Effector memory CD8-positive, alpha-beta T cell (primary cell): ENCODE measurements at regions not wholly inside any gene's neighbourhood (a gene's known extent, or its start where the extent isn't known, plus 50 kb on each side); places are given as distances from the start of the nearest gene placed in this dataset.
"Not testable (repeated sequence)": the region's sequence is repeated elsewhere in the genome, so short reads cannot be mapped to it uniquely, and the experiment has no call there.

ENCODE experiments used
- ATAC-seq: fragments of 150-1000 bp; cut with Tn5 transposase; replicated peaks from 2 replicates; pipeline ENCODE4 v1.10.0; 2021; ENCODE audit warnings: mild to moderate bottlenecking, moderate library complexity
- DNase-seq, 3 experiments: peaks; one replicate each; pipeline ENCODE4 v3.0.0; 2021
- H3K27ac Mint-ChIP-seq, 2 donors: one replicate each; pipeline ENCODE4 v1.8.0; 2022; ENCODE audit warnings: mild to moderate bottlenecking in 2 of 2, mixed read lengths in 2 of 2, moderate library complexity in 2 of 2
- H3K27me3 Mint-ChIP-seq, 2 donors: one replicate each; pipeline ENCODE4 v1.8.0; 2022; ENCODE audit warnings: mixed read lengths in 2 of 2
- H3K36me3 Mint-ChIP-seq: one replicate; pipeline ENCODE4 v1.8.0; 2022; ENCODE audit warnings: mild to moderate bottlenecking, moderate library complexity, mixed read lengths; ENCODE audit not compliant: insufficient read depth
- H3K4me1 Mint-ChIP-seq, 2 donors: one replicate each; pipeline ENCODE4 v1.8.0; 2022; ENCODE audit warnings: low read depth in 2 of 2, mixed read lengths in 2 of 2
- H3K4me3 Mint-ChIP-seq, 2 donors: one replicate each; pipeline ENCODE4 v1.8.0; 2022; ENCODE audit warnings: mild to moderate bottlenecking in 2 of 2, mixed read lengths in 2 of 2, moderate library complexity in 2 of 2
- H3K9me3 Mint-ChIP-seq, 2 donors: one replicate each; pipeline ENCODE4 v1.8.0; 2022; ENCODE audit warnings: mixed read lengths in 2 of 2

DNA sequence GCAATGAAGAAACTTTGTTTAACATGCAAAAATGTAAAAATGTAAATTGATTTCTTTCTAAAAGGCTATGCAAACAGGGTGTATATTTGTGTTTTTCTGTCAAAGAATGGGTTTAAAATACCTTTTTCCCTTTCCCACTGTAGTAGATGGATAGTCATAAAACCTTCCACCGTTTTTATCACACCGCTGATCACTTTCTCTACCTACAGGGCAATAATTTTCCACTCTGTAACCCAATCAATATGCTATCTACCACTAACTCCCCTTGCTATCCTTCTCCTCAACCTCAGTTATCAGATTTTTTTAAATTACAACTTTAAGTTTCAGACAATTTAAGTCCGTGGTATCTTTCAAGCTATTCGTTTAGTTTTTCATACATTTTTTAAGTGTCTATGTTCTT, 91.4 kb upstream of the ARID1B start:
- DNase-seq (no peak), ATAC-seq (no peak)
- peak overlapping the region in 1 of 2 donors; percentile 90 for H3K27ac Mint-ChIP-seq
- H3K27me3 Mint-ChIP-seq = peaks cover 0 to 11% of the 10 kb centered on the region in 2 donors
- peak overlapping the region; percentile 82 to 91 for H3K4me3 Mint-ChIP-seq
- H3K4me1 Mint-ChIP-seq = peaks cover 9 to 10% of the 10 kb centered on the region in 2 donors
- no peaks in the 10 kb centered on the region for H3K9me3 Mint-ChIP-seq
- peaks cover 3% of the 10 kb centered on the region for H3K36me3 Mint-ChIP-seq

DNA sequence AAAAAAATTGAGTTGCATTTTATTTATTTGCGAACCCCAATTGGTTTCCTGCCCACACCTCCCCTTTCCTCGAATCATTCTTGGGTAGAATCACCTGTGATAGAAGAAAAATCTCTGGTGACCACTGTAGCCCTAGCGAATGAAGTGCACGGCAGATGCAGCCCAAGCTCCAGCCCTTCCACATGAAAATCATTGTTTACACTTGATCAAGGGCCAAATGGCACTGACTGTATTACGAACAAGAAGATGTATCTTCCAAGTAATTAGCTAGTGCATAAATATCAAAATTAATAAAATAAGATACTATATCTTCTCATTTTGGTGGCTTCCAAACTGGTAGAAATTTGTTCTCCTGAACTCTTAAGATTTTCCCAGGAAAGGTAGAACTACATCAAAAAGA, 93.4 kb upstream of the ARID1B start:
- DNase-seq (no peak), ATAC-seq (no peak)
- H3K27ac Mint-ChIP-seq = no peak overlapping the region
- no peaks in the 10 kb centered on the region for H3K9me3 Mint-ChIP-seq
- H3K4me1 Mint-ChIP-seq = peaks cover 9 to 10% of the 10 kb centered on the region in 2 donors
- peaks cover 3% of the 10 kb centered on the region for H3K36me3 Mint-ChIP-seq
- no peak overlapping the region for H3K4me3 Mint-ChIP-seq
- H3K27me3 Mint-ChIP-seq = peaks cover 0 to 11% of the 10 kb centered on the region in 2 donors

DNA sequence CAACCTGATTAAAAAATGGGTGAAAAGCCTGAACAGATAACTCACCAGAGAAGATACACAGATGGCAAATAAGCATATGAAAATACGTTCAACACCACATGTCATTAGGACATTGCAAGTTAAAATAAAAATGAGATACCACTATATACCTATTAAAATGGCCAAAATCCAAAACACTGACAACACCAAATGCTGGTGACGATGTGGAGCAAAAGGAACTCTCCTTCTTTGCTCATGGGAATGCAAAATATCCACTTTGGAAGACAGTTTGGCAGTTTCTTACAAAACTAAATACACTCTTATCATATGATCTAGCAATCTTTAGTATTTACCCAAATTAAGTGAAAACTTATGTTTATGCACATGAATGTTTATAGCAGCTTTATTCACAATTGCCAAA, 100.5 kb upstream of the ARID1B start:
- no peak for ATAC-seq
- DNase-seq = no peak
- Mint-ChIP-seq H3K27me3 (peaks cover 18 to 36% of the 10 kb centered on the region in 2 donors), H3K4me1 (no peaks in the 10 kb centered on the region), H3K36me3 (no peaks in the 10 kb centered on the region), H3K4me3 (no peak overlapping the region), H3K9me3 (peaks cover 3 to 5% of the 10 kb centered on the region in 2 donors), H3K27ac (no peak overlapping the region)

DNA sequence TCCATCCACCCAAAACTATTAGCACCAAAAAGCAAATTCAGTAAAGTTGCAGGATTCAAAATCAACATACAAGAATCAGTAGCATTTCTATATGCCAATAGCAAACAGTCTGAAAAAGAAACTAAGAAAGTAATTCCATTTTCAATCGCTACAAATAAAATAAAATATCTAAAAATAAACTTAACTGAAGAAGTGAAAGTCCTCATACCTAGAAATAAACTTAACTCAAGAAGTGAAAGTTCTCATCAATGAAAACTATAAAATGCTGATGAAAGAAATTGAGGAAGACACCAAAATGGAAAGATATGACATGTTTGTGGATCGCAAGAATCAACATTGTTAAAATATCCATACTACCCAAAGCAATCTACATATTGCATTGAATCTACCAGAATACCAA, 103.0 kb upstream of the ARID1B start:
- DNase-seq = no peak
- Mint-ChIP-seq H3K4me1 (no peaks in the 10 kb centered on the region), H3K27ac (no peak overlapping the region), H3K27me3 (peaks cover 18 to 36% of the 10 kb centered on the region in 2 donors), H3K4me3 (no peak overlapping the region), H3K36me3 (no peaks in the 10 kb centered on the region), H3K9me3 (peaks cover 3 to 5% of the 10 kb centered on the region in 2 donors)
- ATAC-seq = no peak

DNA sequence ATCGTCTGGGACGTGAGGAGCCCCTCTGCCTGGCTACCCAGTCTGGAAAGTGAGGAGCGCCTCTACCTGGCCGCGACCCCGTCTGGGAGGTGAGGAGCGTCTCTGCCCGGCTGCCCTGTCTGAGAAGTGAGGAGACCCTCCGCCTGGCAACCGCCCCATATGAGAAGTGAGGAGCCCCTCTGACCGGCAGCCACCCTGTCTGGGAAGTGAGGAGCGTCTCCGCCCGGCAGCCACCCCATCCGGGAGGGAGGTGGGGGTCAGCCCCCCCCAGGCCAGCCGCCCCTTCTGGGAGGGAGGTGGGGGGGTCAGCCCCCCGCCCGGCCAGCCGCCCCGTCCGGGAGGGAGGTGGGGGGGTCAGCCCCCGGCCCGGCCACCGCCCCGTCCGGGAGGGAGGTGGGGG, 107.1 kb upstream of the ARID1B start:
- not testable (repeated sequence) for H3K27ac Mint-ChIP-seq, H3K9me3 Mint-ChIP-seq, ATAC-seq, H3K4me3 Mint-ChIP-seq, DNase-seq, H3K36me3 Mint-ChIP-seq, H3K4me1 Mint-ChIP-seq
- peaks cover 40 to 42% of the 10 kb centered on the region in 2 donors for H3K27me3 Mint-ChIP-seq

DNA sequence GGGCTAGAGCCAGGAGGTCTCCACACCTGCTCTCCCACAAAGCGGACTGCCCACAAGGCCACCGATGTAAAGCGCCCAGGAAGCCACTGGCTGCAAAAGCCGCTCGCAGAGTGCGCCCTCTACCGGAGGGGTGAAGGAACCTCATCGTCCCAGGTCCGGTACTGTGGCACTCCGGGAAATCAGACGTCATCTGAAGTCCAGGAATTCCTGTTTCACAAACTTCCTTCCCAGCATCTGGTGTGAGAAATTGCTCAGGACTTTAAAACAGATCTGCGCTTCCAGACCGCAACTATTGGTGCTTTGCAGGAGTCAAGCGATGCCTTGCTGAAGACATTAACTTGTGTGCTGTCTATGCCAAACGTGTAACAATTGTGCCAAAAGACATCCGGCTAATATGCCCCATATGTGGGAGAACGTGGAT, 115.1 kb upstream of the ARID1B start:
- peaks cover 0 to 2% of the 10 kb centered on the region in 2 donors for H3K4me1 Mint-ChIP-seq
- peaks cover 50 to 61% of the 10 kb centered on the region in 2 donors for H3K27me3 Mint-ChIP-seq
- H3K9me3 Mint-ChIP-seq = no peaks in the 10 kb centered on the region
- no peak for ATAC-seq
- DNase-seq = peak in 1 of 3 experiments; percentile 51
- no peaks in the 10 kb centered on the region for H3K36me3 Mint-ChIP-seq
- peak overlapping the region in 1 of 2 donors; percentile 13 for H3K4me3 Mint-ChIP-seq
- H3K27ac Mint-ChIP-seq = no peak overlapping the region

DNA sequence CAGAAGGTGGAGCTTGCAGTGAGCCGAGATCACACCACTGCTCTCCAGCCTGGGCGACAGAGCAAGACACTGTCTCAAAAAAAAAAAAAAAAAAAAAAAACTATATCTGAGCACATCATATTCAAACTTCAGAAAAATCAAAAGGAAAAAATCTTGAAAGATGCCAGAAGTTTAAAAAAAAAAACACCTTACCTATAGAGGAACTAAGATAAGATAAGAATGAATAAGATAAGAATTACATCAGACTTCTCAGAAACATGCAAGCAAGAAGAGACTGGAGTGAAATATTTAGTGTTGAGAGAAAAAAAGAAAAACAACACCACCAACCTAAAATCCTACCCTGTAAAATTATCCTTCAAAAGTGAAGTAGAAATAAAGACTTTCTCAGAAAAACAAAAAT, 116.8 kb upstream of the ARID1B start:
- ATAC-seq (no peak), DNase-seq (no peak)
- Mint-ChIP-seq H3K27ac (no peak overlapping the region), H3K4me3 (no peak overlapping the region), H3K4me1 (peaks cover 0 to 2% of the 10 kb centered on the region in 2 donors), H3K9me3 (no peaks in the 10 kb centered on the region), H3K36me3 (no peaks in the 10 kb centered on the region), H3K27me3 (peaks cover 40 to 51% of the 10 kb centered on the region in 2 donors)

DNA sequence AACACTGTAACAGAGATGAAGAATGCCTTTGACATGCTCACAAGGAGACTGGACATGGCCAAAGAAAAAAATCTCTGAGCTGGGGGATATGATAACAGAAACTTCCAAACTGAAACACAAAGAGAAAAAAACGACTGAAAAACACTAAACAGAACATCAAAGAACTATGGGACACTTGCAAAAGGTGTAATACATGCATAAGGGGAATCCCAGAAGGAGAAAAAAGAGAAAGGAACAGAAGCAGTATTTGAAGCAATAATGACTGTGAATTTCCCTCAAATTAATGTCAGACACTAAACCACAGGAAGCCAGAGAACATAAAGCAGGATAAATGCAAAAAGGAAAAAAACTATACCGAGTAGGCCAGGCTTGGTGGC, 117.4 kb upstream of the ARID1B start:
- Mint-ChIP-seq H3K27ac (no peak overlapping the region), H3K4me1 (peaks cover 0 to 2% of the 10 kb centered on the region in 2 donors)

DNA sequence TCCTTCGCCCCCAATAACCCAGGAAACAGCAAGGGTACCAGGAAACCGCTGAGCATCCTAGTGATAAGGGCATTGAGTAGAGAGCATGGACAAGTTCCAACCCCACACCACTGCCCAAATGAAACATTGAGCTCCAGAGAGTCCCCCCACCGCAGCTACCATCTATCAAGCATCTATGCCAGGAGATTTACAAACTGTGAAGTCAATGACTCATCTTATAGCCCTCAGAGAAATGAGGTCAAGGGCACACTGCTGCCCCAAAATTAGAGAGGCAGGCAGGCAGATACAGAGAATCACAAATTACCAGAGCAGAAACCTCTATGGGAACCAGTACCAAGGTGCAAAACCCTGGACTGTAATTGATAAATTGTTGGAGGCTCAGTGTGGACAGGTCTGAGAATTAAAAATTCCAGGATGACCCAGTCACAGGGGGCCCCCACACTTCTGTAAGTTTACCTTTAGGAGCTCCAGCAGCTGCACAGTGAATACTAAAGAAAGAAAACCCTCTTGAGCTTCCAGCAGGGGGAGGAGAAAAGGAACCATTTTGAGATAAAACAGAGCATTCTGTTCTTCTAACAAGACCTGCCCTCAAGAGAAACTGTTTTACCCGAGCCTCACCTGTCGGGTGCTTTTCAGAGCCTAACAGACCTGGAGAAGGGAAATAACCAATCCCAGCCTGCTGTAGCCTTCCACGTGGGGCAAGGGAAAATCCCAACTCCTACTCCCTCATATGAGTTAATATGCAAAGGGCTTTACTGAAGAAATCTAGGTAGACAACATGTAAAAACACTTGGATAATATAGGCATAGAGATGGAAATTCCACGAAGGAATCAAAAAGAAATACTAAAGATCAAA, 118.0 kb upstream of the ARID1B start:
- DNase-seq = no peak

More for the DNA sequence above, 117.4 kb upstream of the ARID1B start:
- Mint-ChIP-seq H3K27me3 (peaks cover 34 to 45% of the 10 kb centered on the region in 2 donors), H3K36me3 (no peaks in the 10 kb centered on the region), H3K9me3 (no peaks in the 10 kb centered on the region), H3K4me3 (no peak overlapping the region)
- no peak for ATAC-seq
- no peak for DNase-seq

DNA sequence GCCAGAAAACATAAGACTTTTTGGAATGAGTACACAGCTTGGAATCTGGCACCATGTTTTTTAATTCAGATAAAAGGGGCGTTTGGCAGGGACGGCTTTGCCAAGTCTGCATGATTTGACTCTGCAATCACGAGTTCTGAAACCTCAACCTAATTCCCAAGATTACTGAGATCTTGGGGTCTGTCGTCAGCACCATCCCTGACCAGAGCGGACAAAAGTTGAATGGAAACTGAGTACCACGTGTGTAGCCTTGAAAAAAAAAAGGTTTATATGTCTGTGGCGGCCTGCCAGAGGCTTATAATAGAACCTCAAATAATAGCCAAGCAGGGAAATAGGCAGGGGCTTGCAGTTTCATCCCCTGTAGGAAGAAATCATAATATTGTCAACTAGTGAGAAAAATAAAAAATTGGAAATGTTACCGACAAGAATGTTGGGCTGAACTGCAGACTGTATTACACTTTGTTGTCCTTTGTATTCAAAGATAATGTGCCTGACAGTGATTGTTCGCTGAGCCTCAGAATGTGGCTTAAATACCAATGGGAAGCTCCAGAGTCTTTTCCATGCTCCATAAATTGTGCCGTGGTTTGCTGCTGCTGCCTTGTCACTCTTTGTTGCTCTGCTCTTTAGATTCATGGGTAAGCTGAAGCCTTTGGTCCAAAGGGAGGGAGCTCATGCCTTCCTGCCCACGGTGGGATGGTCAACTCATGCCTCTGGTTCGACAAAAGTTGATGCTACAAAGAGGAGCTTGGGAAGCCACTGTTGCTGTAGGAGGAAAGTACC, 118.8 kb upstream of the ARID1B start:
- no peak overlapping the region for H3K27ac Mint-ChIP-seq
- DNase-seq (no peak), ATAC-seq (no peak)
- peaks cover 0 to 2% of the 10 kb centered on the region in 2 donors for H3K4me1 Mint-ChIP-seq
- H3K4me3 Mint-ChIP-seq = no peak overlapping the region
- no peaks in the 10 kb centered on the region for H3K36me3 Mint-ChIP-seq
- no peaks in the 10 kb centered on the region for H3K9me3 Mint-ChIP-seq
- peaks cover 31 to 44% of the 10 kb centered on the region in 2 donors for H3K27me3 Mint-ChIP-seq

More for the DNA sequence above, 118.0 kb upstream of the ARID1B start:
- no peak for ATAC-seq
- H3K36me3 Mint-ChIP-seq = no peaks in the 10 kb centered on the region
- H3K4me3 Mint-ChIP-seq = no peak overlapping the region
- no peak overlapping the region for H3K27ac Mint-ChIP-seq
- H3K9me3 Mint-ChIP-seq = no peaks in the 10 kb centered on the region
- H3K27me3 Mint-ChIP-seq = peaks cover 28 to 44% of the 10 kb centered on the region in 2 donors
- H3K4me1 Mint-ChIP-seq = peaks cover 0 to 2% of the 10 kb centered on the region in 2 donors

DNA sequence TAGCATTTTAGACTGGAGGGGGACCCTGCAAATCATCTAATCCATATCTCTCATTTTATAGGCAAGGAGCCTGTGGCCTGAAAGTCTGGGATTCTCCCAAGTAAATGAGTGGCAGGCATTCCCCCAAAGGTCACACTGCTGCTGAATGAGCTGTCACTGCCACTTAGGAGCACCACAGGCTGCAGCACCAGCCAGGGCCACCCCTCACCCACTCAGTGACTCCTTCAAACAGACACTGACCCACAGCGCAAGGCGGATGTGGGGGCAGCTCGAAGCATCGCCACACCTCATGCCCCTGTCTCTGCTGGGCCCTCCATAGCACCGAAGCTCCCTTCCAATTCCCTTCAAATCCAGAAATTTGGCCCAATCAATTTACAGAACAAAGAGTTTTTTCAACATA, 119.9 kb upstream of the ARID1B start:
- no peak overlapping the region for H3K4me3 Mint-ChIP-seq
- H3K9me3 Mint-ChIP-seq = no peaks in the 10 kb centered on the region
- peaks cover 0 to 2% of the 10 kb centered on the region in 2 donors for H3K4me1 Mint-ChIP-seq
- ATAC-seq (no peak), DNase-seq (no peak)
- no peaks in the 10 kb centered on the region for H3K36me3 Mint-ChIP-seq
- H3K27me3 Mint-ChIP-seq = peaks cover 41 to 45% of the 10 kb centered on the region in 2 donors
- no peak overlapping the region for H3K27ac Mint-ChIP-seq

DNA sequence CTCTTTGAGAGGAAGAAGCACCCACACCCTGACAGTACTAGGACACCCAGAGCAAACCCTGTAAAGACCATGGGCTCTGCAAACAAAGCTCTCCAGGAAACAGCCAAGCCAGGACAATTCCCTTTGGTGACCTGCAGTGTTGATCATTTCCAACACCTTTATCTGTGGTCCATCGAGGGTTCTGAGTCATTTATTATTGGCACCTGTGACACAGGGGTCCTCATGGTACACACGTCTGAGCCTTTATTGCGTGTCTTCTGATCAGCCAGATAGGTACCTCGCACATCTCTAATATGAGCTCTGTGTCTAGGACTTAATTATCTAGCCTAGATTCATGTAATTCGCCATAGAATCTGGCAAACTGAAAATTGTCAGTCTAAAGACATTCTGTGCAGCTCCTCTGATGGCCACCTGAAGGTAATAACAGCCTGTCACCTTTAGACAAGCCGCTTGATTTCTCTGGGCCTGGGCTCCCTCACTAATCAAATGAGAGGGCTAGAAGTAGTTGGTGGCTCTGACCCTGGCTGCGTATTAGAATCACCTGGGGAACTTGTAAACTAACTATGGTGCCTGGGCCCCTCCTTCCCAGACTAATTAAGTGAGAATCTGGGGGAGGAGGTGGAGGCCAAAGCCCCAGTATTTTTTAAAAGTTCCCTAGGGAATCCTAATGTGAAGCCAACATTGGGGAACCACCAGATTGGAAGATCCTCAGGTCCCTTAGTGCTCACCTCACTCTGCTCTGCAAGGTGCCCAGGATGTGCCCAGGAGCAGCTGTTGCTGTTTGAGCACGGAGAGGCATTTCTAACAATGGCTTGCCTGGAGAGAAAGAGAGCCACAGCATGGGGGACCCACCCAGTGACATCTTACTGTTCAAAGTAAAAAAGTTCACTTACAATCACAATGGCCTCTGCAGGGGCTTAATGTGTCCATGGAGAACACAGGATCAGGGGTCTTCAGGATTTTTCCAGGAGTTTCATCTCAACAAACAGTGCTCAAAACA, 122.0 kb upstream of the ARID1B start:
- peaks cover 0 to 2% of the 10 kb centered on the region in 2 donors for H3K4me1 Mint-ChIP-seq
- no peaks in the 10 kb centered on the region for H3K9me3 Mint-ChIP-seq
- ATAC-seq = no peak
- no peaks in the 10 kb centered on the region for H3K36me3 Mint-ChIP-seq
- no peak for DNase-seq
- H3K4me3 Mint-ChIP-seq = no peak overlapping the region
- H3K27ac Mint-ChIP-seq = no peak overlapping the region
- peaks cover 37 to 41% of the 10 kb centered on the region in 2 donors for H3K27me3 Mint-ChIP-seq
